ENCODE measurements at regions not wholly inside any gene's neighbourhood (a gene's known extent, or its start where the extent isn't known, plus 50 kb on each side); places are given as distances from the start of the nearest gene placed in this dataset.

DNA sequence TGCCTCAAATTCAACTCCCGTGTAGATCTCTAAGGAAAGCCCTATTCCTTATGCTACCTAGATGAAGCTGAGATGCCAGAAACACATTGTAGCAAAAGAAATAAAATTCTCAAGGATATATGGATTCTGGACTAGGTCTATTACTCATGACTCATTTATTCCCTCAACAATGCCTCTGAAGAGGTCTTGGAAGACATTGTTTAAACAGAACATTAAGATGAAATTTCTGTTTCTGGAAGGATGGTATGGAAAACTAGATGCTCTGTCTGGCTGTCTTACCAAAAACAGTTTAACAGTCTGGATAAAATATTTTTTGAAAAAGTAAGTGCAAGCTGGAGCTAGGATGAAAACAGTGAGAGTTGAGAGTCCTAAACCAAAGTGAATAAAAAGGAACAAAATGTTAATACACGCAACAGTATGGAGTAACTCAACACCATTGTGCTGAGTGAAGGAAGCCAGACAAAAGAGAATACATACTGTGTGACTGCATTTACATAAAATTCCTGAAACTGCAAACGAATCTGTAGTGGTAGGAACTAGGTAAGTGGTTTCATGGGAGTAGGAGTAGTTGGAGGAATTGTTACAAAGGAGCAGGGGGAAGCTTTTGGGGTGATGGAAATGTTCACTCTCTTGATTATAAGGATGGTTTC, 59.3 kb upstream of the GNG12 start:
- peaks cover 0 to 8% (median 0%) of the 10 kb centered on the region in 4 donors for H3K4me1 ChIP-seq
- no peak for DNase-seq
- no peaks in the 10 kb centered on the region for H3K27me3 ChIP-seq
- H3K36me3 ChIP-seq = no peaks in the 10 kb centered on the region
- H3K9me3 ChIP-seq = no peaks in the 10 kb centered on the region
- TF ChIP-seq, protein P1, sequence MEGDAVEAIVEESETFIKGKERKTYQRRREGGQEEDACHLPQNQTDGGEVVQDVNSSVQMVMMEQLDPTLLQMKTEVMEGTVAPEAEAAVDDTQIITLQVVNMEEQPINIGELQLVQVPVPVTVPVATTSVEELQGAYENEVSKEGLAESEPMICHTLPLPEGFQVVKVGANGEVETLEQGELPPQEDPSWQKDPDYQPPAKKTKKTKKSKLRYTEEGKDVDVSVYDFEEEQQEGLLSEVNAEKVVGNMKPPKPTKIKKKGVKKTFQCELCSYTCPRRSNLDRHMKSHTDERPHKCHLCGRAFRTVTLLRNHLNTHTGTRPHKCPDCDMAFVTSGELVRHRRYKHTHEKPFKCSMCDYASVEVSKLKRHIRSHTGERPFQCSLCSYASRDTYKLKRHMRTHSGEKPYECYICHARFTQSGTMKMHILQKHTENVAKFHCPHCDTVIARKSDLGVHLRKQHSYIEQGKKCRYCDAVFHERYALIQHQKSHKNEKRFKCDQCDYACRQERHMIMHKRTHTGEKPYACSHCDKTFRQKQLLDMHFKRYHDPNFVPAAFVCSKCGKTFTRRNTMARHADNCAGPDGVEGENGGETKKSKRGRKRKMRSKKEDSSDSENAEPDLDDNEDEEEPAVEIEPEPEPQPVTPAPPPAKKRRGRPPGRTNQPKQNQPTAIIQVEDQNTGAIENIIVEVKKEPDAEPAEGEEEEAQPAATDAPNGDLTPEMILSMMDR (IDR thresholded peaks at IDR 0.05) = no peak
- H3K27ac ChIP-seq = no peak overlapping the region
- no peak overlapping the region for H3K4me3 ChIP-seq
- intact Hi-C loops (cut with DNase I; ENCODE audit: low total_unique reads) = no loop called here

DNA sequence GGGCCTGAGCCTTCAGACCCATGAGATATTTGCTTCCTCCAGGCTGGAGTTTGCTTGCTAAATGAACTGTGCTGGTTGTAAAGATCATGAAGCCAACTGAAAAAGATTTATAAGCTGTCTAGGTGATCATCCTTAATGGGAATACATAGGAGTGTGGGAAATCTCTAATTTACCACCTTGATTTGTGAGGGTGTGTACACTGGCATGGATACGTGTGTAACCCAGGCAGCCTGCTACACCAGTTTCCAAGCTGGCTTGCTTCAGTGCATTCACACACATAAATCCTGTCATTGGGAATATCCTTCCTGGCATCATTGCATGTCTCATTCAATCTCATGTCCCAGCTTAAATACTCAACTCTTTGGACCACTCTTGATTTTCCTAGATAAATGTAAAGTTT, 57.6 kb upstream of the GNG12 start:
- Histone ChIP-seq H3K9me3 (no peaks in the 10 kb centered on the region), H3K27ac (no peak overlapping the region), H3K36me3 (no peaks in the 10 kb centered on the region), H3K27me3 (no peaks in the 10 kb centered on the region), H3K4me1 (peaks cover 0 to 8% (median 0%) of the 10 kb centered on the region in 4 donors), H3K4me3 (no peak overlapping the region)
- intact Hi-C loops (cut with DNase I; ENCODE audit: low total_unique reads) = no loop called here
- TF ChIP-seq, protein P1 (IDR thresholded peaks at IDR 0.05) = no peak
- no peak for DNase-seq

DNA sequence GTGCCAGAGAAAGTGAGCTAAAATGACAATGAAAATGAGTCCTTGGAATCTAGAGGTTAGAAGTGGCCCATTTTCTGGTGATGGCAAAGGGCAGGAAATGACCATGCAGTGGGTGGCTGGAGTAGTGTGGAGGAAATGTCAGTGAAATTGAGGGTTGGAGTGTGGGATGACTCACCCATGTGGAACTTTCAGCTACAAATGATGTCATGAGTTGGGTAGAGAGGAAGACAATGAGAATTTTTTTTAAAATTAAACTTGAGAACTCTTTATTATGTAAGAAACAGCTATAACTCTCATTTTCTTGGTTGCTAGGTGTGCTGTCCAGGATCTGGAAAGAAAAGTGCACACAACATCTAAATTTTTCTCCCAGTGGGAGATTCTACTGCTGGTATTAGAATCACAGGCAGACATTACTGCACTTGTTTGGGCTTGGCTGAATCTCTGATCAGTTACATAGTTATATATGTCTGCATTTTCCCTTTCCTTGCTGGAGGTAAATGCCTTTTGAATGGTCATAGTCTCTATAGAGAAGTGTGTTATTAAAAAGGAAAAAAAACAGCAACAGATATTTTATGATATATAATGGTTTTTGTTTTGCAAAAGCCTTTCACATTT, 56.8 kb upstream of the GNG12 start:
- no peak for DNase-seq
- H3K36me3 ChIP-seq = no peaks in the 10 kb centered on the region
- no peak overlapping the region for H3K27ac ChIP-seq
- no peaks in the 10 kb centered on the region for H3K9me3 ChIP-seq
- no peak overlapping the region for H3K4me3 ChIP-seq
- TF ChIP-seq, protein P1 (IDR thresholded peaks at IDR 0.05) = no peak
- intact Hi-C loops (cut with DNase I; ENCODE audit: low total_unique reads) = no loop called here
- peaks cover 0 to 8% (median 0%) of the 10 kb centered on the region in 4 donors for H3K4me1 ChIP-seq
- no peaks in the 10 kb centered on the region for H3K27me3 ChIP-seq

DNA sequence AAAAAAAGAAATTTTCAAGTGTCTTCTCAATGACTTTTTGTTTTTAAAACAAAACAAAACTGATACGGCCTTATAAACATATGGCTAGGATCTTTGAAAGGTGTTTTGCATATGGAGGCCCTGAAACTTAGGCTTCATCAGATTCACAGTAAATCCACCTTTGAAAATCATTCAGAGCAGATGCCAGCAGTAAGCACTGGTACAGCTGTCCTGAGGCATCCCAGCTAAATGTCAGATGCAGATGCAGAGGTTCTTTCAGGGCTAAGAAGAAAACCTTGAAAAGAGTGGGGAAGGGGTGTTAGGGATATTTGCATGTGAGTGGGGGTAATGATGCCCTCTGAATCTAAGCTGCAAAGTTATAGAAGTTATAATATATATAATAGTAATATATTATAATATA, 56.2 kb upstream of the GNG12 start:
- Histone ChIP-seq H3K36me3 (no peaks in the 10 kb centered on the region), H3K27me3 (no peaks in the 10 kb centered on the region), H3K4me3 (no peak overlapping the region), H3K4me1 (peaks cover 0 to 8% (median 0%) of the 10 kb centered on the region in 4 donors), H3K9me3 (no peaks in the 10 kb centered on the region), H3K27ac (no peak overlapping the region)
- no peak for DNase-seq
- intact Hi-C loops (cut with DNase I; ENCODE audit: low total_unique reads) = no loop called here
- TF ChIP-seq, protein P1 (IDR thresholded peaks at IDR 0.05) = no peak

DNA sequence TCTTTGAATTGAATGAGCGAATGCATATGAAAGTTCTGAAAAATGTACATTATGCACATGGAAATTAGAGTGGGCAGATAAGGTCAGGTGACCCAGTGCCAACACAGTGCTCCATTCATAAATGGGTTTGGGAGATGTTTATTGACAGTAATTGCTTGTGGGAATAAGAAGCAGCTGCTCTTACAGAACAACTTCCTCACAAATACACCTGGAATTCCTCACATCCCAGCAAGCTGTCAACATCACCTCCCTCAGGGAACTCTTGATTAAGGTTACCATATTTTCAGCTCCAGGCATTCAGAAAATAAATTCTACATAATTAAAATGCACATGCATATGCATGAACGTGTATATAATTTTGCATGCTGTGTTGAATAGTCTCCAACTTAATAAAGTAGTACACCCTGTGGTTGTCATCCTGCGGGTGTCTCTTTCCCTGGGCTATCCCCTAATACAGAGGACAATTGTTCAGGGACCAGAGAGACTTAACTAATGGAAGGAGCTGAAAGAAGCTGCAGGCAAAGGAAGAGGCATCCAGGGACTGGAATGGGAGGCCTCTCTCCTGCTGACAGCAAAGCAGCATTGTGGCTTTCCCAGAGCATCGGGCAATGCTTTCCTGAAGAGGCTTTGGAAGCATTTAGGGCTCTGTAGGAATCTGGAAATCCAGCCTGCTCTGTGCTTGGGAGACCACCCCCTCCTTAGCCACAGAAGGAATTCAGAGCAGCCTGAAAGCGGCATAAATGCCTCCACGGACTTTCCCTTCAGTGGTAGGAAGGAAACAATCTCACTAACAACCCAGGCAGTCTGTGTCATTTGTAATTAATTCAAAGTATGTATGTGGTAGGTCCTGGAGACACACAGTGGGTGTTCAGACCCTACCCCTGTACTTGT, 55.2 kb upstream of the GNG12 start:
- H3K27ac ChIP-seq = no peak overlapping the region
- no peaks in the 10 kb centered on the region for H3K9me3 ChIP-seq
- no peaks in the 10 kb centered on the region for H3K36me3 ChIP-seq
- H3K4me1 ChIP-seq = peaks cover 0 to 8% (median 0%) of the 10 kb centered on the region in 4 donors
- no peak for DNase-seq
- intact Hi-C loops (cut with DNase I; ENCODE audit: low total_unique reads) = no loop called here
- no peak overlapping the region for H3K4me3 ChIP-seq
- TF ChIP-seq, protein P1 (IDR thresholded peaks at IDR 0.05) = no peak
- no peaks in the 10 kb centered on the region for H3K27me3 ChIP-seq
